ENCODE measurements at regions not wholly inside any gene's neighbourhood (a gene's known extent, or its start where the extent isn't known, plus 50 kb on each side); places are given as distances from the start of the nearest gene placed in this dataset.
"Not testable (repeated sequence)": the region's sequence is repeated elsewhere in the genome, so short reads cannot be mapped to it uniquely, and the experiment has no call there.

GRCh38 chr16:88158256-88159045, 207.2 kb downstream of the BANP start:
- ATAC-seq; H3K27ac ChIP-seq; H3K4me1 ChIP-seq; H3K9me3 ChIP-seq; H3K4me3 ChIP-seq; DNase-seq; in situ Hi-C loops (cut with MboI; ENCODE audit: low sequenced_read_pairs in 4 of 4); H3K27me3 ChIP-seq; H3K36me3 ChIP-seq; intact Hi-C loops (cut with DNase I; ENCODE audit: low total_unique reads): not testable (repeated sequence)

- H3K9me3 ChIP-seq; DNase-seq; H3K27ac ChIP-seq; H3K4me3 ChIP-seq; in situ Hi-C loops (cut with MboI; ENCODE audit: low sequenced_read_pairs in 4 of 4); ATAC-seq; H3K27me3 ChIP-seq; intact Hi-C loops (cut with DNase I; ENCODE audit: low total_unique reads); H3K4me1 ChIP-seq; H3K36me3 ChIP-seq: not testable (repeated sequence)
These were observed 208.0 kb downstream of the BANP start for GRCh38 chr16:88159046-88159896.

GRCh38 chr16:88159897-88160335, 208.7 kb downstream of the BANP start:
- intact Hi-C loops (cut with DNase I; ENCODE audit: low total_unique reads); H3K36me3 ChIP-seq; H3K27me3 ChIP-seq; in situ Hi-C loops (cut with MboI; ENCODE audit: low sequenced_read_pairs in 4 of 4); DNase-seq; ATAC-seq; H3K4me3 ChIP-seq; H3K9me3 ChIP-seq; H3K4me1 ChIP-seq; H3K27ac ChIP-seq: not testable (repeated sequence)

GRCh38 chr16:88161191-88161590, 210.0 kb downstream of the BANP start:
- H3K36me3 ChIP-seq; H3K4me3 ChIP-seq; H3K27ac ChIP-seq; H3K4me1 ChIP-seq; ATAC-seq; intact Hi-C loops (cut with DNase I; ENCODE audit: low total_unique reads); DNase-seq; in situ Hi-C loops (cut with MboI; ENCODE audit: low sequenced_read_pairs in 4 of 4); H3K27me3 ChIP-seq; H3K9me3 ChIP-seq: not testable (repeated sequence)

- H3K4me3 ChIP-seq; DNase-seq; H3K4me1 ChIP-seq; H3K36me3 ChIP-seq; intact Hi-C loops (cut with DNase I; ENCODE audit: low total_unique reads); H3K27me3 ChIP-seq; H3K9me3 ChIP-seq; in situ Hi-C loops (cut with MboI; ENCODE audit: low sequenced_read_pairs in 4 of 4); ATAC-seq; H3K27ac ChIP-seq: not testable (repeated sequence)
These were observed 210.5 kb downstream of the BANP start for GRCh38 chr16:88161623-88162275.

GRCh38 chr16:88162778-88163177, 211.5 kb downstream of the BANP start:
- H3K4me1 ChIP-seq; H3K27ac ChIP-seq; H3K9me3 ChIP-seq; in situ Hi-C loops (cut with MboI; ENCODE audit: low sequenced_read_pairs in 4 of 4); H3K4me3 ChIP-seq; ATAC-seq; DNase-seq; intact Hi-C loops (cut with DNase I; ENCODE audit: low total_unique reads); H3K36me3 ChIP-seq; H3K27me3 ChIP-seq: not testable (repeated sequence)

GRCh38 chr16:88164196-88165039, 213.2 kb downstream of the BANP start:
- H3K27ac ChIP-seq; in situ Hi-C loops (cut with MboI; ENCODE audit: low sequenced_read_pairs in 4 of 4); H3K4me3 ChIP-seq; H3K9me3 ChIP-seq; H3K27me3 ChIP-seq; DNase-seq; H3K36me3 ChIP-seq; intact Hi-C loops (cut with DNase I; ENCODE audit: low total_unique reads); H3K4me1 ChIP-seq; ATAC-seq: not testable (repeated sequence)

- H3K27me3 ChIP-seq; H3K9me3 ChIP-seq; ATAC-seq; H3K4me1 ChIP-seq; DNase-seq; in situ Hi-C loops (cut with MboI; ENCODE audit: low sequenced_read_pairs in 4 of 4); H3K27ac ChIP-seq; H3K36me3 ChIP-seq; intact Hi-C loops (cut with DNase I; ENCODE audit: low total_unique reads); H3K4me3 ChIP-seq: not testable (repeated sequence)
These were observed 213.9 kb downstream of the BANP start for GRCh38 chr16:88165040-88165544.

GRCh38 chr16:88165683-88166082, 214.4 kb downstream of the BANP start:
- H3K4me1 ChIP-seq; H3K27ac ChIP-seq; DNase-seq; in situ Hi-C loops (cut with MboI; ENCODE audit: low sequenced_read_pairs in 4 of 4); H3K4me3 ChIP-seq; intact Hi-C loops (cut with DNase I; ENCODE audit: low total_unique reads); H3K9me3 ChIP-seq; H3K36me3 ChIP-seq; H3K27me3 ChIP-seq; ATAC-seq: not testable (repeated sequence)

- H3K36me3 ChIP-seq; intact Hi-C loops (cut with DNase I; ENCODE audit: low total_unique reads); in situ Hi-C loops (cut with MboI; ENCODE audit: low sequenced_read_pairs in 4 of 4); H3K4me3 ChIP-seq; DNase-seq; H3K27me3 ChIP-seq; H3K9me3 ChIP-seq; ATAC-seq; H3K4me1 ChIP-seq; H3K27ac ChIP-seq: not testable (repeated sequence)
These were observed 215.1 kb downstream of the BANP start for GRCh38 chr16:88166209-88166773.

Data from gastrocnemius medialis (tissue), 4 donors.